ENCODE measurements at regions not wholly inside any gene's neighbourhood (a gene's known extent, or its start where the extent isn't known, plus 50 kb on each side); places are given as distances from the start of the nearest gene placed in this dataset.
"Not testable (repeated sequence)": the region's sequence is repeated elsewhere in the genome, so short reads cannot be mapped to it uniquely, and the experiment has no call there.

GRCh38 chr7:46047581-46047980, 126.5 kb upstream of the IGFBP3 start:
- DNase-seq (ENCODE audit: low spot score), result no peak
- no peak for TF ChIP-seq CTCF (IDR thresholded peaks at IDR 0.05; ENCODE audit: extremely low read depth, missing control alignments)

- DNase-seq (ENCODE audit: low spot score), result not testable (repeated sequence)
These were observed 122.3 kb upstream of the IGFBP3 start for GRCh38 chr7:46043338-46043737.

- not testable (repeated sequence) for DNase-seq (ENCODE audit: low spot score)
These were observed 118.7 kb upstream of the IGFBP3 start for GRCh38 chr7:46039813-46040212.

DNA sequence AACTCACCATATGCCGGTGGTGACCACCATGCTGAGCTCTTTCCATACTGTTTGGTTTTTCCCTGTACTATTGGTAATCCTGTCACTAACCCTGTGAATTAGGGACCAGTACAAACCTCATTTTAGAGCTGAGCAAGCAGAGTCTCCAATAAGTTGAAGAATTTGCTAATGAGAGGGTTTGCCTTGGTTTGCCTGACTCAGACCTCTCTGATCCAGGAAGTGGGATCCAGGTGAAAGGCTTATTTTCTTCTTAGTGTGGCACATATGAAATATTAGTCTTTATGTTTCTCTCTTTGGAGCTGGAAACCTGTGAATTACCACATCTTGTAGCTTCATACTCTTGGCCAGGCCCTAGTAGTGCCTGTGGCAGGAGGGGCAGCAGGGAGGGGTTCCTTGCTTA, 114.1 kb upstream of the IGFBP3 start:
- no peak for TF ChIP-seq CTCF (IDR thresholded peaks at IDR 0.05; ENCODE audit: extremely low read depth, missing control alignments)
- no peak for DNase-seq (ENCODE audit: low spot score)

DNA sequence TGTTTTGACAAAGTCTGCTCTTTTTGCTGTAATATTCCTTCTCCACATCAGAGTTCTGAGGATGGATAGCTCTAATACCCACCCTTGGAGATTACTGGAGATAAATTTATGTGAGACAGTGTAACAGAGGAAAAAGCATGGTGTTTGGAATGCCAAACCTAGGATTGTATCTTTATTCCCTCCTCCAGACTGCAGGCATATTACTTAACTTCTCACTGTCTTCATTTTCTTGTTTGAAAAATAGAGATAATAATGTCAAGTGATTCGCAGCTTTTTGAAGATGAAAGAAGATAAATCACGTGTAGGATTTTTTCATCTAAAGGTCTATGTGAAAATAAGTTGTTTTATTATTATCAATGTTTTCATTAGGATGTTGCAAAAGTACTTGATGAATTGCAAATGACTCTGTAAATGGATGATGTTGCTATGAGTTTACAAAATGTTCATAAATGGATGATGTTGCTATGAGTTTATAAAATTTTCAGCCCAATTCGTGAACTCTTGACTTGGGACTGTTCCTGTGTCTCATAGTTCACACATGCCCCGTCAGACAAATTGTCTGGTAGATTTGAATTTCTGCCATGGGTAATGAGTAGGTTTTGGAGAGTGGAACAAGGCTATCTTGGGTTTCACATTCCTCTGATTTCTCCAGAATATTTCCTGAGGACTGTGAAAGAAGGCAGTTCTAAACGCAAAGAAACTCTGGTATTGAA, 113.1 kb upstream of the IGFBP3 start:
- no peak for TF ChIP-seq CTCF (IDR thresholded peaks at IDR 0.05; ENCODE audit: extremely low read depth, missing control alignments)
- no peak for DNase-seq (ENCODE audit: low spot score)

- no peak for TF ChIP-seq CTCF (IDR thresholded peaks at IDR 0.05; ENCODE audit: extremely low read depth, missing control alignments)
- DNase-seq (ENCODE audit: low spot score), result no peak
These were observed 112.5 kb upstream of the IGFBP3 start for GRCh38 chr7:46033592-46033991.

GRCh38 chr7:46032942-46033341, 111.9 kb upstream of the IGFBP3 start:
- no peak for TF ChIP-seq CTCF (IDR thresholded peaks at IDR 0.05; ENCODE audit: extremely low read depth, missing control alignments)
- no peak for DNase-seq (ENCODE audit: low spot score)

DNA sequence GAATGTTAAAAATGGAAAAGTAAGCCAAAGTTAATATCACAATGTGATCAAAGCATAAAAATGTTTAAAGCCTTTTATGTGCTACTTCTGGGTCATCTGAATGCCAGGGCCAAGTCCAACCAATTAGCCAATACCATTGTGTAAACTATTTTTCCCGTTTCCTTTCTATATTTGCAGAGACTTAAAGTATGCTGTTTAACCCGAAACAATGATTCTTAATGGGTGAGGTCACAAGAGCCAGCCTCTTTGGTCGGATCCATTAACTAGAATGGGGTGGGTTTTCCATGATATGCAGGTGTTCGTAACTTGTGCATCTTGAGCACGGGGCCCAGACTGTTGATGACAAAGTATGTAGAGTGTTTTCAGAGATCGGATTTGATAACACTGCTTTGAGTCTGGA, 111.3 kb upstream of the IGFBP3 start:
- DNase-seq (ENCODE audit: low spot score), result no peak
- TF ChIP-seq CTCF (IDR thresholded peaks at IDR 0.05; ENCODE audit: extremely low read depth, missing control alignments), result no peak
